A673 (cell line): ENCODE measurements at regions not wholly inside any gene's neighbourhood (a gene's known extent, or its start where the extent isn't known, plus 50 kb on each side); places are given as distances from the start of the nearest gene placed in this dataset.

ENCODE experiments used
- CTCF ChIP-seq: fragments of 300-800, 200-600 bp; sonication (generic); conservative IDR thresholded peaks from 2 replicates; pipeline ENCODE4 v1.5.1; 2017; ENCODE audit warnings: low read depth, mild to moderate bottlenecking, antibody characterized with exemption, low read length, moderate library complexity, mixed read lengths
- EZH2 ChIP-seq: fragments of 200-600 bp; sonication (generic); IDR thresholded peaks from 2 replicates; pipeline ENCODE4 v1.6.1; 2017; ENCODE audit warnings: borderline replicate concordance, low read depth, mild to moderate bottlenecking, mixed read lengths, antibody characterized with exemption, low read length; ENCODE audit not compliant: poor library complexity, severe bottlenecking

- TF ChIP-seq EZH2: no peak
- no peak for TF ChIP-seq CTCF
Measured at GRCh38 chr7:93817526-93817925, 73.0 kb downstream of the TFPI2 start.
